H9 (cell line): ENCODE measurements at regions not wholly inside any gene's neighbourhood (a gene's known extent, or its start where the extent isn't known, plus 50 kb on each side); places are given as distances from the start of the nearest gene placed in this dataset.

ENCODE experiments used
- DNase-seq: peaks from one replicate; pipeline ENCODE4 v3.0.0-alpha.2; 2017
- H2AFZ ChIP-seq: one replicate; pipeline ENCODE4 v1.6.1; 2013; ENCODE audit warnings: mild to moderate bottlenecking, low read length, control low read depth, moderate library complexity
- H2AK5ac ChIP-seq: 2 replicates; pipeline ENCODE4 v1.6.1; 2013; ENCODE audit warnings: low read length, control low read depth, mixed read lengths; ENCODE audit not compliant: insufficient read length
- H2BK120ac ChIP-seq: one replicate; pipeline ENCODE4 v1.6.1; 2013; ENCODE audit warnings: low read depth, mild to moderate bottlenecking, low read length, control low read depth, inconsistent platforms; ENCODE audit not compliant: poor library complexity, severe bottlenecking
- H2BK12ac ChIP-seq: 2 replicates; pipeline ENCODE4 v1.6.1; 2013; ENCODE audit warnings: low read length, control low read depth, mixed read lengths, low read depth; ENCODE audit not compliant: insufficient read length
- H2BK15ac ChIP-seq: 2 replicates; pipeline ENCODE4 v1.6.1; 2013; ENCODE audit warnings: low read depth, low read length, control low read depth
- H2BK20ac ChIP-seq: one replicate; pipeline ENCODE4 v1.6.1; 2013; ENCODE audit warnings: low read depth, mild to moderate bottlenecking, low read length, control low read depth, inconsistent platforms; ENCODE audit not compliant: poor library complexity, severe bottlenecking
- H2BK5ac ChIP-seq: 2 replicates; pipeline ENCODE4 v1.6.1; 2013; ENCODE audit warnings: low read length, control low read depth, mixed read lengths; ENCODE audit not compliant: insufficient read length
- H3K14ac ChIP-seq: 2 replicates; pipeline ENCODE4 v1.6.1; 2013; ENCODE audit warnings: low read length, control low read depth; ENCODE audit not compliant: insufficient read depth
- H3K18ac ChIP-seq: 2 replicates; pipeline ENCODE4 v1.6.1; 2013; ENCODE audit warnings: low read depth, mild to moderate bottlenecking, mixed read lengths, low read length, control low read depth; ENCODE audit not compliant: insufficient read length
- H3K23ac ChIP-seq: 2 replicates; pipeline ENCODE4 v1.6.1; 2013; ENCODE audit warnings: low read length, control low read depth, mixed read lengths, low read depth; ENCODE audit not compliant: insufficient read length
- H3K23me2 ChIP-seq: 2 replicates; pipeline ENCODE4 v1.6.1; 2013; ENCODE audit warnings: low read depth, mild to moderate bottlenecking, mixed read lengths, low read length, control low read depth; ENCODE audit not compliant: insufficient read length, poor library complexity, severe bottlenecking
- H3K27ac ChIP-seq: 2 replicates; pipeline ENCODE4 v1.5.1; 2013; ENCODE audit warnings: low read length, control low read depth, mixed read lengths, low read depth; ENCODE audit not compliant: insufficient read length
- H3K27me3 ChIP-seq: 2 replicates; pipeline ENCODE4 v1.6.1; 2013; ENCODE audit warnings: low read length, control low read depth, inconsistent platforms; ENCODE audit not compliant: insufficient read depth
- H3K4ac ChIP-seq: 2 replicates; pipeline ENCODE4 v1.6.1; 2013; ENCODE audit warnings: low read depth, mild to moderate bottlenecking, control low read depth, inconsistent platforms, low read length, moderate library complexity
- H3K4me1 ChIP-seq: 2 replicates; pipeline ENCODE4 v1.6.1; 2013; ENCODE audit warnings: low read length, control low read depth, inconsistent platforms; ENCODE audit not compliant: insufficient read depth
- H3K4me2 ChIP-seq: 2 replicates; pipeline ENCODE4 v1.6.1; 2013; ENCODE audit warnings: low read length, control low read depth, mixed read lengths; ENCODE audit not compliant: insufficient read length, insufficient read depth
- H3K56ac ChIP-seq: 2 replicates; pipeline ENCODE4 v1.6.1; 2013; ENCODE audit warnings: low read depth, mild to moderate bottlenecking, mixed read lengths, low read length, control low read depth; ENCODE audit not compliant: insufficient read length
- H3K79me1 ChIP-seq: 2 replicates; pipeline ENCODE4 v1.6.1; 2013; ENCODE audit warnings: low read depth, mild to moderate bottlenecking, moderate library complexity, low read length, control low read depth, inconsistent platforms; ENCODE audit not compliant: insufficient read depth, poor library complexity, severe bottlenecking
- H3K79me2 ChIP-seq: 2 replicates; pipeline ENCODE4 v1.6.1; 2013; ENCODE audit warnings: low read length, control low read depth, inconsistent platforms; ENCODE audit not compliant: insufficient read depth
- H3K9ac ChIP-seq: 2 replicates; pipeline ENCODE4 v1.6.1; 2013; ENCODE audit warnings: low read length, control low read depth, mixed read lengths; ENCODE audit not compliant: insufficient read length; ENCODE audit errors: extremely low read depth
- H3K9me3 ChIP-seq: one replicate; pipeline ENCODE4 v1.6.1; 2013; ENCODE audit warnings: low read depth, low read length, inconsistent platforms; ENCODE audit not compliant: control insufficient read depth
- H3T11ph ChIP-seq: one replicate; pipeline ENCODE4 v1.6.1; 2013; ENCODE audit warnings: mild to moderate bottlenecking, low read length, control low read depth, inconsistent platforms
- H4K20me1 ChIP-seq: one replicate; pipeline ENCODE4 v1.6.1; 2013; ENCODE audit not compliant: control insufficient read depth, insufficient read length, insufficient read depth
- H4K5ac ChIP-seq: 2 replicates; pipeline ENCODE4 v1.6.1; 2013; ENCODE audit warnings: low read depth, mild to moderate bottlenecking, mixed read lengths, low read length, control low read depth; ENCODE audit not compliant: insufficient read length
- H4K8ac ChIP-seq: replicated peaks from 2 replicates; pipeline ENCODE4 v1.6.1; 2013; ENCODE audit warnings: low read length, control low read depth, mixed read lengths, low read depth; ENCODE audit not compliant: insufficient read length
- H4K91ac ChIP-seq: 2 replicates; pipeline ENCODE4 v1.6.1; 2013; ENCODE audit warnings: low read depth, mild to moderate bottlenecking, moderate library complexity, mixed read lengths, low read length, control low read depth; ENCODE audit not compliant: insufficient read length
- H3K27ac Mint-ChIP-seq, 3 experiments: 2 replicates in 2 of 3; 3 replicates in 1 of 3; pipeline ENCODE4 v1.8.0; 2020 to 2021; ENCODE audit warnings: mixed read lengths in 3 of 3, mild to moderate bottlenecking in 1 of 3, moderate library complexity in 1 of 3
- H3K27me3 Mint-ChIP-seq: 2 replicates; pipeline ENCODE4 v1.8.0; 2021; ENCODE audit warnings: low read depth, mild to moderate bottlenecking, moderate library complexity, mixed read lengths
- H3K36me3 Mint-ChIP-seq, 3 experiments: 2 replicates in 2 of 3; 3 replicates in 1 of 3; pipeline ENCODE4 v1.8.0; 2020 to 2021; ENCODE audit warnings: low read depth in 3 of 3, mixed read lengths in 3 of 3; ENCODE audit not compliant: insufficient read depth in 1 of 3
- H3K4me1 Mint-ChIP-seq, 2 experiments: 2 replicates each; pipeline ENCODE4 v1.8.0; 2020; ENCODE audit warnings: mixed read lengths in 2 of 2
- H3K4me3 Mint-ChIP-seq, 2 experiments: 2 replicates in 1 of 2; 3 replicates in 1 of 2; pipeline ENCODE4 v1.8.0; 2020 to 2021; ENCODE audit warnings: mild to moderate bottlenecking in 2 of 2, mixed read lengths in 2 of 2, moderate library complexity in 1 of 2
- H3K9me3 Mint-ChIP-seq, 2 experiments: 2 replicates in 1 of 2; 3 replicates in 1 of 2; pipeline ENCODE4 v1.8.0; 2020; ENCODE audit warnings: mild to moderate bottlenecking in 2 of 2, mixed read lengths in 2 of 2, moderate library complexity in 1 of 2
- WGBS: extraction: QIAGEN DNeasy Blood & Tissue Kit; methylation state at CpG from one replicate; pipeline ENCODE4 v1.1.7; 2013; ENCODE audit warnings: missing lambda C conversion rate, low lambda C conversion rate, mixed read lengths; ENCODE audit not compliant: insufficient read length; ENCODE audit errors: extremely low coverage; 5-methylcytosine and 5-hydroxymethylcytosine counted together
- TF ChIP-seq, protein P1 (sequence below): fragments of 200-600 bp; sonication (generic); conservative IDR thresholded peaks from 3 replicates; pipeline ENCODE4 v1.8.0; 2021; ENCODE audit warnings: antibody characterized with exemption, mild to moderate bottlenecking

DNA sequence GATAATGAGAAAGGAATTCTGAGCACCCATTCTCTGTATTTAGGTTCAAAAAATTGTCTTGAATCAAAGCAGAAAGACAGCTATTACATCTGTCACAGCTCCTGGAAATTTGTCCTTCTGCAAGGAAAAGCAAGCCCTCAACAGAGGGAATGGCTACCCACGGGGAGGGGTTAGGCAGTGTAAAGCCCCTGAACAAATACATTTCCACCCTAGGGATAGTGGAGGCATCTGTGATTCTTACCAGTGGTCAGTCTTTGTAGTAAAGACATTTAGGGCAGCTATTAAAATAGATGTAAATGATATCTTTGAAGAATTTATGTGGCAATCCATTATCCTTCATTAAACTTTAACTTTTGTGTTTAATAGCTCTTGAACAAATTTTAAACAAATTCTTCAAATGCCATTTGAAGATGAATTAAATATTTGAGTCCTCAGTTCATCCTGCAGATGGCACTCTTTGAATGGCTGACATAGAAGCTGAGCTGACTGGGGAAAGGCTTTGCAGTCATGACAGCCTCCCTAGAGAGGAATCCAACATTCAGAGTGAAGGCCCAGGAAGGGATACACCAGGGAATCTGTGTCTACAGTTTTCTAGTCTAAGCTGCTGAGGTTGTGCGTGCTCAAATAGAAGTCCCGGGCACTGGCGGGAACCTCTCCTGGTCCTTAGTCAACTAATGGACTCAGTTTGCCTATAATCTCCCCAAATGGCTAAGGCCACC, 359.7 kb upstream of the ROPN1 start:
- H2BK120ac ChIP-seq, result no peak overlapping the region
- H3K27me3 Mint-ChIP-seq, result no peaks in the 10 kb centered on the region; the same call in 1 of the 2 replicates
- H2BK5ac ChIP-seq, result no peak overlapping the region
- H2BK15ac ChIP-seq, result no peak overlapping the region
- peak; percentile 58 for DNase-seq
- H3T11ph ChIP-seq, result no peak overlapping the region
- no peak overlapping the region for H3K9ac ChIP-seq
- H3K56ac ChIP-seq, result no peak overlapping the region
- H3K79me1 ChIP-seq, result no peaks in the 10 kb centered on the region
- no peak overlapping the region for H3K27ac ChIP-seq
- H3K79me2 ChIP-seq, result no peaks in the 10 kb centered on the region
- TF ChIP-seq, protein P1, sequence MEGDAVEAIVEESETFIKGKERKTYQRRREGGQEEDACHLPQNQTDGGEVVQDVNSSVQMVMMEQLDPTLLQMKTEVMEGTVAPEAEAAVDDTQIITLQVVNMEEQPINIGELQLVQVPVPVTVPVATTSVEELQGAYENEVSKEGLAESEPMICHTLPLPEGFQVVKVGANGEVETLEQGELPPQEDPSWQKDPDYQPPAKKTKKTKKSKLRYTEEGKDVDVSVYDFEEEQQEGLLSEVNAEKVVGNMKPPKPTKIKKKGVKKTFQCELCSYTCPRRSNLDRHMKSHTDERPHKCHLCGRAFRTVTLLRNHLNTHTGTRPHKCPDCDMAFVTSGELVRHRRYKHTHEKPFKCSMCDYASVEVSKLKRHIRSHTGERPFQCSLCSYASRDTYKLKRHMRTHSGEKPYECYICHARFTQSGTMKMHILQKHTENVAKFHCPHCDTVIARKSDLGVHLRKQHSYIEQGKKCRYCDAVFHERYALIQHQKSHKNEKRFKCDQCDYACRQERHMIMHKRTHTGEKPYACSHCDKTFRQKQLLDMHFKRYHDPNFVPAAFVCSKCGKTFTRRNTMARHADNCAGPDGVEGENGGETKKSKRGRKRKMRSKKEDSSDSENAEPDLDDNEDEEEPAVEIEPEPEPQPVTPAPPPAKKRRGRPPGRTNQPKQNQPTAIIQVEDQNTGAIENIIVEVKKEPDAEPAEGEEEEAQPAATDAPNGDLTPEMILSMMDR, result peak; percentile 82
- H2AK5ac ChIP-seq, result no peak overlapping the region
- no peak overlapping the region for H3K27ac Mint-ChIP-seq
- peaks cover 0 to 1% (median 0%) of the 10 kb centered on the region in 3 experiments; a peak in 1 of 7 replicates for H3K36me3 Mint-ChIP-seq
- H3K18ac ChIP-seq, result no peak overlapping the region
- H3K4me1 ChIP-seq, result no peaks in the 10 kb centered on the region
- H3K4ac ChIP-seq, result no peak overlapping the region
- no peaks in the 10 kb centered on the region for H3K27me3 ChIP-seq
- H3K4me2 ChIP-seq, result no peak overlapping the region
- no peak overlapping the region for H4K91ac ChIP-seq
- H3K23me2 ChIP-seq, result no peaks in the 10 kb centered on the region
- no peak overlapping the region for H4K5ac ChIP-seq
- no peak overlapping the region for H3K23ac ChIP-seq
- H3K4me3 Mint-ChIP-seq, result no peak overlapping the region
- H3K14ac ChIP-seq, result no peak overlapping the region
- H3K9me3 ChIP-seq, result no peaks in the 10 kb centered on the region
- H2AFZ ChIP-seq, result no peak overlapping the region
- no CpG with 5 or more reads among the region's 4 CpGs for WGBS
- no peak overlapping the region for H2BK20ac ChIP-seq
- H4K20me1 ChIP-seq, result no peaks in the 10 kb centered on the region
- peaks cover 0 to 5% of the 10 kb centered on the region in 2 experiments; a peak in 1 of 4 replicates for H3K4me1 Mint-ChIP-seq
- H4K8ac ChIP-seq, result no peak overlapping the region
- no peak overlapping the region for H2BK12ac ChIP-seq
- H3K9me3 Mint-ChIP-seq, result 0 out of 5 replicates have a peak, but pooled peaks cover 0 to 1% of the 10 kb centered on the region in 2 experiments
